AG04449 (cell line): ENCODE measurements at regions not wholly inside any gene's neighbourhood (a gene's known extent, or its start where the extent isn't known, plus 50 kb on each side); places are given as distances from the start of the nearest gene placed in this dataset.

ENCODE experiments used
- CTCF ChIA-PET: fragments of 350-600 bp; formaldehyde crosslinking; extraction: SDS; loops from one replicate; lab custom pipeline; 2021; ENCODE audit warnings: antibody characterized with exemption; lab: Yijun Ruan, JAX
- POLR2A ChIA-PET: fragments of 400-600, 350-600 bp; formaldehyde crosslinking; extraction: SDS; loops from one replicate; lab custom pipeline; 2020; ENCODE audit warnings: antibody characterized with exemption, inconsistent platforms; lab: Yijun Ruan, JAX
- DNase-seq: peaks from one replicate; pipeline ENCODE4 v3.0.0-alpha.2; 2010; ENCODE audit warnings: low read depth, low spot score
- H3K4me3 ChIP-seq: 2 replicates; pipeline ENCODE4 v1.5.1; 2011; ENCODE audit warnings: low read depth, mild to moderate bottlenecking, control low read depth, low read length
- CTCF ChIP-seq: IDR thresholded peaks from one replicate; pipeline ENCODE4 v1.5.1; 2011; ENCODE audit warnings: mild to moderate bottlenecking, moderate library complexity, low read length, control low read depth, inconsistent platforms; ENCODE audit not compliant: insufficient read depth; ENCODE audit errors: missing control alignments

- ChIA-PET CTCF (interaction anchor here (0.7 kb wide), 1 partner anchor 14 kb away, joined by 3 read pairs; no protein-coding TSS in a partner anchor), POLR2A (interaction anchor here (1.1 kb wide), 1 partner anchor 18 kb away, joined by 3 read pairs; no protein-coding TSS in a partner anchor)
- no peak overlapping the region for H3K4me3 ChIP-seq
- no peak for TF ChIP-seq CTCF
- no peak for DNase-seq
Observed at GRCh38 chr3:150165396-150166094, 194.8 kb upstream of the PFN2 start.

DNA sequence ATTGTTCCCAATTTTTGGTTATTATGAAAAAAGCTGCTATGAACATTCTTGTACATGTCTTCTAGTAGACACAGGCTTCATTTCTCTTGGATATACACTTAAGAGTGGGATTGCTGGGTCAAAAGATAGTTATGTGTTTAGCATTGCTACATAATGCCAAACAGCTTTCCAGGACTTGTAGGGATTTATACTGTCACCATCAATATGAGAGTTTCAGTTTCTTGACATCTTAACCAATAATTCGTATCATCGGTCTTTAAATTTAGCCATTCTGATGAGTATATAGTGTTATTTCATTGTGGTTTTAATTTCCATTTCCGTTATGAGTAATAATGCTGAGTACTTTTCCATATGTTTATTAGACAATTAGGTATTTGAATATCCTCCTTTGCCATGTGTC is 190.3 kb upstream of the PFN2 start:
- POLR2A ChIA-PET, result no interaction called here
- no peak for DNase-seq
- no peak for TF ChIP-seq CTCF
- CTCF ChIA-PET, result no interaction called here
- H3K4me3 ChIP-seq, result no peak overlapping the region

DNA sequence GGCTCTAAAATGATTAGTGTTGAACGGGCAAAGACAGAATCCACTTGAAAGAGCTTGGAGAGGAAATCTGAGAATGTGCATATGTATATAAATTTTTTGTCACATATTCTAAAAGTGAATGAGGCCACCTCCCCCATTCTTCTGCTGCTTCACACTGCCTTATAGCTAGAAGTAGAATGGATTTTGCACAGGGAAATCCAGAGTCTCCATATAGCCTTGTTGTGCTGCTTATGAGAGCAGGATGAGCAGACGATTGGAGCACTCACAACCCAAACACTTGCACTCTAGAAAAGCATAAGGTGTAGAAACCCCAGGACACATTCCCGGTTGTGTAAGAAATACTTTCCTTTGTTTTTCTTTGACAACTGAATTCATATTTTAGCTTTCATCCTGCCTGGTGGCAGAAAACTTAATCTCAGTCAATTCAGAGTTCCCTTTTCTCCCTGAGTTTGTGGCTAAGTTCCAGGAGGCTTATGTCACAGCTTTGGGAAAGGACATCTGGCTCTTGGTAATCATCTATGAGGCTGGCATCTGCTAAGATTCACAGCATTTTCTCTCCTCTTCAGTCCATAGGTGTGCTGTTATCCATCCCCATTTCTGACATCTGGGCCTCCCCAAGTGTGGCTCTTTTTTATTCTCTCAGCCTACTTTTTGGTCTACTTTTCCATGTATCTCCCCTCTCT is 188.4 kb upstream of the PFN2 start:
- DNase-seq, result no peak
- CTCF ChIA-PET, result interaction anchor here (0.9 to 1.5 kb wide), 3 partner anchors 9 to 15 kb away, joined by 3 to 4 read pairs (median 4); no protein-coding TSS in a partner anchor
- no peak for TF ChIP-seq CTCF
- H3K4me3 ChIP-seq, result no peak overlapping the region
- POLR2A ChIA-PET, result no interaction called here

- TF ChIP-seq CTCF, result no peak
- POLR2A ChIA-PET, result no interaction called here
- H3K4me3 ChIP-seq, result no peak overlapping the region
- no peak for DNase-seq
- CTCF ChIA-PET, result interaction anchor here (1.2 to 2.3 kb wide), 3 partner anchors 21 to 60 kb away, joined by 4 to 7 read pairs (median 4); no protein-coding TSS in a partner anchor
Observed at GRCh38 chr3:150152567-150152966, 181.9 kb upstream of the PFN2 start.

DNA sequence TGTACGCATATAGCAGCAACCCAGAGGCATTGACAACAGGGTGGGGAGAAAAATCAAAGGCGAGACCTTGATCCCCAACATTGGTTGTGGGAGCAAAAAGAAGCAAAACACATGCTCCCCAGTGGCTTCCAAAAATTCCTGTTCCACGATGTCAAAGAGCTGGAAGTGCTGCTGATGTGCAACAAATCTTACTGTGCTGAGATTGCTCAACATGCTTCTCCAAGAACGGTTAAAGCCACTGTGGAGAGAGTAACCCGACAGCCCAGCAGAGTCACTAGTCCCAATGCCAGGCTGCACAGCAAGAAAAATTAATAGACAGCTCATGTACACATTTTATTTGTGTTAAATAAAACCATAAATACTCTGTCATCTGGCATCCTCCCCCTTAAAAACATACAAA is 179.9 kb upstream of the PFN2 start:
- no peak for TF ChIP-seq CTCF
- POLR2A ChIA-PET, result no interaction called here
- no peak for DNase-seq
- no peak overlapping the region for H3K4me3 ChIP-seq
- CTCF ChIA-PET, result interaction anchor here (0.6 to 1.6 kb wide), 2 partner anchors 8 to 34 kb away, joined by 3 to 4 read pairs; no protein-coding TSS in a partner anchor

GRCh38 chr3:150149651-150150051 is 179.0 kb upstream of the PFN2 start:
- peak; percentile 89 for DNase-seq
- CTCF ChIA-PET, result interaction anchor here (1.0 to 1.8 kb wide), 5 partner anchors 9 to 213 kb away, joined by 3 to 6 read pairs (median 3); no protein-coding TSS in a partner anchor

More at GRCh38 chr3:150149651-150150051, 179.0 kb upstream of the PFN2 start:
- no peak for TF ChIP-seq CTCF
- POLR2A ChIA-PET, result interaction anchor here (1.0 kb wide), 1 partner anchor 178 kb away, joined by 5 read pairs; the partner anchor contains the start of gene PFN2
- no peak overlapping the region for H3K4me3 ChIP-seq
